ENCODE measurements at regions not wholly inside any gene's neighbourhood (a gene's known extent, or its start where the extent isn't known, plus 50 kb on each side); places are given as distances from the start of the nearest gene placed in this dataset.
"Not testable (repeated sequence)": the region's sequence is repeated elsewhere in the genome, so short reads cannot be mapped to it uniquely, and the experiment has no call there.

DNA sequence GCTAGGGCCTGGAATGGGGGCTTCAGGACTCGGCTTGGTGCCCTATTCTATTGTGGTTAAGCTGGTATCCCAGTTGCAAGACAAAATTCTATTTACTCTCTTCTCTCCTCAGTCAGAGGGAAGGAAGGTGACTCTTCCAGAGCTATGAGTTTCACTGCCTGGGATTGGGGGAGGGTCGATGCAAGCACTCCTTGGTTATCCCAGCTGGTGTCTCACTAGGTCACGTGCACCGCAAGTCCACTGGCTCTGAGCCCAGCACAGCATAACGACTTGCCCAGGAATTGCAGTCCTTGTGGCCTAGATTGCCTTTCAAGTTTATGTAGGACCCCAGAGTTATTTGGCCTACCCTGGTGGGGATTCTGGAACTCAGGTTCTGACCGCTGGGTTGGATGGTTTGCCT lies 958.8 kb downstream of the IGSF11 start:
- no peak for DNase-seq (ENCODE audit: low spot score)

DNA sequence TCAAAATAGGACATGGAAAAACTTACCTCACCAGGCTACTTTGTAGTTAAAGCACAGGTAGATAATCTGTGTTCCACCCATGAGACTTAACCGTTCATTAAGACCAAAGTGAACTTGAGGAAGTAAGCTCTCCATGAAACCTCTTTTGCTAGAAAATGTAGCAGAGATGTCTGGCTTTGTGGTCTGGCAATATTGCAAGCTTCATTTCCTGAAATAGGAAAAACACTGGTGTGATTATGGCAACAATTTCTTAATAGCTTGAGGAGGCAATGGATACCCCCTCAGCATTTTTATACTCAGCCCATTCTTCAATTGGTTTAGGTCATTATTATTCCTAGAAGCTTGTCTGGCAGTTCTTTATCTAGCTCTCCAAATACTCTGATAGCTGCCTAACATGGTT lies 957.3 kb downstream of the IGSF11 start:
- no peak for DNase-seq (ENCODE audit: low spot score)

DNA sequence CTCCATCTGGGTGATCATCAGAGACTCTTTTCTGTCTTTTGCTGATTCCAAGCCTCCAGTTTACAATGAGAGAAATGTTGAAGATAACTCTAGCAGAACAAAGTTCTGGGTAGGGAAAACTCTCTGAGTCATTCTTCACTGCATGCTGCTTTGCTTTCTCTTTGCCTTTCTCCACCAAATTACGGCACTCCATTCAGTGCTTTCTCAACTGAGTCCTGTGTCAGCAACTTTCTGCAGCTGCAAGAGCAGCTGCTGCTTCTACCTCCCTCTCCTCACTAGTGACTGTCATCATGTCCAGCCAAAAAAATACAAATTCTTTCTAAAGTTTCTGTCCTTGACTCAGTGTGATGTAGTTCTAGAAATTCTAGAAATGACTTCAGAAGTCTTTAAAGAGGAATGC lies 953.8 kb downstream of the IGSF11 start:
- no peak for DNase-seq (ENCODE audit: low spot score)

DNA sequence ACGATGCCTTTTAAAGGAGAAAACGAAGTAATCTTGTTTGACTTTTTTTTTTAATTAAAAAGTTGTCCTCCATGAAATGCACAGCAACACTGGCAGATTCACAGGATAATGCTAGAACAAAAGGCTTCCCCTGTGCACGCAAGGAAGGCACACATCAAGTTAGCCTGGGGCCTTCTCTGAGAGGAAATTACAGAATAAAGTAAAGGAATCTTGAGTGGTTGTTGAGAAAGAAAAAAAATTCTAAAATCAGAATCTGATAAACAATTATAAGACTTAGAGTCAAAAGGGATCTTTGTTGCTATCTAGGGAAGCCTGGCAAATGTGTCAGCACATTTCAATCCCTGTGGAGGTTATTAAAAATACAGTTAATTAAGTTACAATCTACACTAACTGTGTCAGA lies 946.0 kb downstream of the IGSF11 start:
- no peak for DNase-seq (ENCODE audit: low spot score)

DNA sequence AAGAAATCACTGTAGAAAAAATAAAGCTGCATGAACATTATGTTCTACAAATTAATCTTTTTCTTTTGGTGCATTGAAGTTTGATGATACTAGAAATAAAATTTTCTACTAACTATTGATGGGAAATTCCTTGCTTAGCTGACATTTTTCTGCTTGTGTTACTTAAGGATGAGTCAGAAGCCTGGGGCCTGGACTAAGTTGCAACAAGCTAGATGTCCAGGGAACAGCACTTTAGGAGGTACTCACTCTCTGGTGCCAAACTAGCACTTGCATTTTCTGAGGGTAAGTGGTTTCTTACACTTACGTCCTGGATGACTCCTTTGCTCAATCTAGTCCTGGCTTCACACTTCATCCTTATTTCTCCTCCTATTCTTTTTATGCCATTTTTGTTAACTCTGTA lies 945.1 kb downstream of the IGSF11 start:
- DNase-seq (ENCODE audit: low spot score): no peak

DNA sequence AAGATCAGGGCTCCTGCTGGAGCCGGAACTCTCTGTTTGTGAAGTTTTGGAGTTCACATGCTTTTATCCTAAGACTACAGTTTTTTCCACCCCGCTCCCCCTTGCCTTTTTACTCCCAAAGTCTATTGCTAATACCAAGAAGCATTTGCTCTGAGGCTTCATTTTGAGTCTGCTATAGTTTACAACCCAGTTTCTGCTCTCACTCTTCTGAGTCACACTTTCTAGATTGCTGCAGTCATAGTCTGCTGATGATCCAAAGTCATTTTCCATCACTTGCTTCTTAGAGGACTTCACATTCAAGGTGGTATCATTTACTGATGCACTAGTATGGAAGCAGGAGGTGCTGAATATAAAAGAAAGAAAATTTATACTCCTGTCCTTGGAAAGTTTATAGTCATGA lies 937.4 kb downstream of the IGSF11 start:
- DNase-seq (ENCODE audit: low spot score): peak; percentile 12

DNA sequence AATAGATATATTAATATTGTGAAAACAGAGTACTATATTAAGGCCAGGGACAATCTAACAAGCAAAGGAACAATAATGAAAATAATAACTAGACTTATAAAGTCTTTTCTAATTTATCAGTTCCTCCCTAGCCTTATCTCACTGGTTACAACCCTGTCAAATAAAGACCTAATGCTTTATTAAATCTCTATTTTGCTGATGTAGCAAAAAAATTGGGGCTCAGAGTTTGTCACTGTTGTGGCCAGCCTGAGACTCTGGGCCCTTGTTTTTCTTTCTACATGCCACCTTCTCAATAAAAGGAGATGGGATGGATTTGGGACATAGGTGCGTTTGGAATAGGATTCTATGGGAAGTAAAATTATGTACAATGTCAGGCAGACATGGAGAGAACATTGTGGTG lies 937.0 kb downstream of the IGSF11 start:
- DNase-seq (ENCODE audit: low spot score): no peak

DNA sequence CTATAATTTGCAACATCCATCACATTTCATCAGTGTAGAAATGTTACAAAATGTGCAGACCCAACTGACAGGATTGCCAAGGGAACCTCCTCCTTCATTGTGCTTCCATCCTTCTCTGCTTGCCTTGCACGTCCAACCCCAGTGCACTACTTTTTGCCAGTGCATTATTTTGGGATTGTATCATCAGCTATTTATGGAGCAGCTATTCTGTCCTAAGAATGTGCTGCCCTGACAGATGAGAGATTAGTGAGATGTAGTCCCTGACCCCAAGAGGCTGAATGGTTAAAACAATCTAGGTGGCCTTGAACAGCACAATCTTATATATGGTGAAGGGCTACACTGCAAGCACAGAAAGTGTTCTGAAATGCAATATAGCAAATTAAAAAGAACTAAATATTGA lies 935.8 kb downstream of the IGSF11 start:
- DNase-seq (ENCODE audit: low spot score): no peak

DNA sequence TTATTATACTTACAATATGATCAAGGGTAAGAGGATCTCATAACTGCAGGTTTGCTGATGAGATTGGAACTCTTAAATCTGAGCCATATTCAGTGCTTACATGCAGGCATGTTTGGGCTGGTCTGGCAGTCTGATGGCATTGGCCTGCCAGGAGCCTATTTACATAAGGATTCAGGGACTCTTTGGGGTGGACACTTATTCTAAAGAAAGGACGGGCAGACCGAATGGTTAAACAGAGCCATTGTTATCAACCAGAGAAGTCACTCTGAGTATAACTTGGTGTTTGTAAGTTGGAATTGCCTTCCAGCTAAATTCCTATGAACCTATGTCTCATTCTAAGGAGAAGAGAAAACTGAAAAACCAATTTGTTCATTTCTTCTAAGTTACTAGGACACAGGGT lies 932.8 kb downstream of the IGSF11 start:
- no peak for DNase-seq (ENCODE audit: low spot score)

DNA sequence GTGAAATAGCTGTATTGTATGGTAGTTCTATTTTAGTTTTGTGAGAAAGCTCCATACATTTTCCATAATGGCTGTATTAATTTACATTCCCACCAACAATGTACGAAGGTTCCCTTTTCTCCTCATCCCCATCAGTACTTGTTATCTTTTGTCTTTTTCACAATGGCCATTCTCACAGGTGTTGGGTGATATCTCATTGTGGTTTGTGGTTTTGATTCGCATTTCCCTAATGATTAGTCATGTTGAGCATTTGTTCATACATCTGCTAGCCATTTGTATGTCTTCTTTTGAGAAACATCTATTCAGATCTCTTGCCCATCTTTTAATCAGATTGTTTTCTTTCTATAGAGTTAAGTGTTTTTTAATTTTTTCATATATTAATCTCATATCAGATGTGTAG lies 931.9 kb downstream of the IGSF11 start:
- DNase-seq (ENCODE audit: low spot score): no peak

DNA sequence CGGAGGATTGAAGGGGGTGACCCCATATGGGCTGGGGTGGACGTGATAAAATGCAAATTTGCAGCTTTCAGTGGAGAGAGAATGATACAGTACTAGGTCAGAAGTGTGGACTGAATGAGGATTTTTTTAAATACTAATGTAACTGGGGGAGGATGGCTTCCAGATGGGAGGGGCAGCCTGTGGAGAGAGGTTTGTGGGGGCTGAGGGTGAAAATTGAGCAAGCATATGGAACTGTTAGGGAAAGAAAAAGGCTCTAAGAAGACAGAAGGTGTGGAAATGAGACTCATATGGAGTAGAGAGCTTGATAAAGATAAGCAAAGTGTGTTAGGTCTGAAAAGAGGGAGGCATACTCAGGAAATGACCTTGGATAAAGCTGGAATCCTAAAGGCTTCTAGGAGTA lies 926.4 kb downstream of the IGSF11 start:
- DNase-seq (ENCODE audit: low spot score): no peak

DNA sequence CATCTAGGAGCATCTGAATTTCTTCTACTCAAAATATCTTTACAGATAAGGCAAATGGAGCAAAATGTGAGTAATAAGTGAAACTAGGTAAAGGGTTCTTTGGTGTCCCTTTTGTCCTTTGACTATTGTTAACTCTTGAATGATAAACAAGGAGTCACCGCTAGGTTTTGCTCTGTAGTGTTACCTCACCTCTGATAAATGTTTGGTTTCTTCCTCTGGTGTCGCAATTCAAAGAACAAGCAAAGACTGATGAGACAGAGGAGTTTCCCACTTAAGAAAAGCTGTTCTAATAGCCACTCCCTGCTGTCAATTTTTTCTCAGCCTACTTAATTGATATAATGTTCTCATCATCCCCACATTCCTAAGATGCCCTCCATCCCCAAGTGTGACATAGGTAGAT lies 925.9 kb downstream of the IGSF11 start:
- DNase-seq (ENCODE audit: low spot score): no peak

DNA sequence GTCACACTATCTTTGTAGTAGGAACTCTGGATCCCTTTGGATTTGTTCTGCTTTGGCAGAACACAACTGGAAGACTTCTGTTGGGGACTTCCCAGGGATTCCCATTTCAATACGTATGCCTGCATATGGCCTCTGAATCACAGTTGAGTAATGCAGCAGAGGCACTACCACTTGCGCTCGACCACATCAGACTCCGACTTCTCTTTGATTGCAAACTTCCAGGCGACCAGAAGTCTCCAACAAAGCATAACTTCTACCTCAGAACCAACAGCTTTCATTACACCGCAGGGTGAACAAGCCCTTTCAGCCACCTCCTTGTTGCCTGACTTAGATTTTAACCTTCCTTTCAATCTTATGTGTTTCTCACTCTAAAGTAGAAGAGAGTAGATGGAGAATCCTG lies 924.4 kb downstream of the IGSF11 start:
- DNase-seq (ENCODE audit: low spot score): peak; percentile 54

DNA sequence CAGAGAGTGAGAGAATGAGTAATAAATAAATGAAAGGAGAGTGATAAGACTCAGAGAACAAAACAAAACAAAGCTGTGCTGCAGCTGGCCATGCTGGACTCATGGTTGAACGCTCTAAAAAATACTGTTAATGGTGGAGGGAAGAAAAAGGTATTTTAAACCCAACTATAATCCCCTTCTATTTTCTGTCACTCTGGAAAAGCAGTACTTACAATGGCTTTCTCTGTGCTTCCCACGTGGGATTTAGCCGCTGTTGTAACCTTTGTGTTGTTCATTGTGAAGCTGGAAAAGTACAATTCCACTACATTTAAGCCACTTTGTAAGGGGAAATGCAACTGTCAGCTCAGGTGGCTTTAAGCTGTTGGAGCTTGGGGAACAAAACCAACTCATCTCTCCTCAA lies 917.7 kb downstream of the IGSF11 start:
- DNase-seq (ENCODE audit: low spot score): no peak

DNA sequence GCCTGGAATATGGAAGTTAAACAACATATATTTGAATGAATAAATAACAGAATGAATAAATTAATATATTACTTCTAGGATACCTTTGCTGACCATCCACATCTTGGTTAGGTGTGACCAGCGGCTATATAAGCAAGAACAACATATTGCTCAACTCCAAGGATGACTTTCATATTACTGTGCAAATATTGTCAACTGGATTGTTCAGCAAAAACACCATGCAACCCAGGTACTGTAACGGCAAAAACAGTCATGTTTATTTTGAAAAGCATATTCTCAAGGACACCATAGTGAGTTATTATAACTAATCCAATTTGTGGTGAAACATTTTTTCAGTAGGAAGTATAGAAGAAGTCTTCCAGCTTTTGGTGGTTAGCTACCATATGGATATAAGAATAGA lies 907.9 kb downstream of the IGSF11 start:
- DNase-seq (ENCODE audit: low spot score): no peak

DNA sequence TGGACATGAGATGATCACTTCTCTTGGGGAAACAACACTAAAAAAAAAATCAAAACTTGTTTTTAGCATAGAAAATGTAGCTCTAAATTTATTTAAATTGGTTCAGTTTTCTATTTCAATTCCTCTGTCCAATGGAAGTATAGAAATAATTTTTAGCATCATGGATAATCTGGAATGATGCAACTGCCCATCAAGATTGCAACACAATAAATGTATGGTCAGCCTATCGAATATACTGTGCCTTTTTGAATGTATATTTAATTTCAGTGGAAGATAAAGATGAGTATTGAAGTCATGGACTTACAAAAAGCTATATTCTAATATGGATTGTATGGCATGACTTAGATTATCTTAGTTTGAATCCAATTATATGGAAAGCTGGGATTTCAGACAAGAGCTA lies 906.7 kb downstream of the IGSF11 start:
- DNase-seq (ENCODE audit: low spot score): no peak

DNA sequence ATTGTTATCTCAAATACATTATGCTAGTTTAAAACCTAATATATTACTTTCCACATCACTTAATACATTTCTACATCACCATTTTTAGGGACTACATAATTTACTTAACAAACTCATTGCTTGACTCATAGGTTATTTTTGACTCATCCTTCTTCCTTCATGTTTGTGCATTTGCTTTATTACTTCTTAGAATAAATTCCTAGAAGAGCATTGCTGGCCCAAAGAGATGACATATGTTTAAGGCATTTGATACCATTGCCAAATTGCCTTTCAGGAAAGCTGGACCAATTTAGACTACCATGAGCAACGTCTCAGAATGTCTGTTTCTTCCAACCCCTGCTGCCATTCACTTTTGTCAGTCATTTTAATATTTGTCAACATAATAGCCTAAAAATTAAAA lies 905.8 kb downstream of the IGSF11 start:
- peak; percentile 48 for DNase-seq (ENCODE audit: low spot score)

DNA sequence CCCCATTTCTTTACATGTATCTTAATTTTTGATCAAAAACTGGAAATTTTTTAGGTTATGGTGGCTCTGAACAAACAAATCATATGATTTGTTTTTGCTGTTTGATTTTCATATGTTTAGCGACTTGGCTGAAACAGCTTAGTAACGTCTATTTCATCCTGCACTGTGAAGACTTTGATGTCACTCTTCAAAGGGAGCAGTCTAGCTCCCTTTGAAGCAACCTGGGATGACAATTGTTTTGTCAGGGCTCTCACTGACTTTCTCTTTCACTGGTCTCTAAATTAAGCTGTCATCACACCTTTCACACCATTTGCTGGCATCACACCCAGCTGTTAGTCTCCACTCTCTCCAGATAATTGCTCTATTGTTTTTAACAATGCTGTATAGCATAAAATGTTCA lies 896.9 kb downstream of the IGSF11 start:
- no peak for DNase-seq (ENCODE audit: low spot score)

DNA sequence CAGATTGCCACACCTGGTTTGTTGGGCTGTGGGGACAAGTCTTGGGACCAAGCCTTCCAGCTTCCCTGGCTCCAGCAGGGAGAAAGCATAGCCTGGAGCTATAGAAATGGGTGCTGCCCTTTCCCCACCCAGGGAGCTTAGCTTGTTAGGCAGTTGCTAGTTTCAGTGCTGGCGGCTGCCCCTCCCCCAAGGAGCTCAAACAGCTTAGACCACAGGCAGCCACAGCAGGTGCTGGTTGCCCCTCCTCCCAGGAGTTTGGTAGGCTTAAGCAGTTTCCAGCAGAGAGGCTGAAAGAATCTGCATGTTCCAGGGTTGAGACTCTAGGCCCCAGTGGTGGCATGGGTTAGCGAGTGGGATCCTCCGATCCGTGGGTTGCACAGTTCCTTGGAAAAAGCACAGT lies 889.7 kb downstream of the IGSF11 start:
- no peak for DNase-seq (ENCODE audit: low spot score)

DNA sequence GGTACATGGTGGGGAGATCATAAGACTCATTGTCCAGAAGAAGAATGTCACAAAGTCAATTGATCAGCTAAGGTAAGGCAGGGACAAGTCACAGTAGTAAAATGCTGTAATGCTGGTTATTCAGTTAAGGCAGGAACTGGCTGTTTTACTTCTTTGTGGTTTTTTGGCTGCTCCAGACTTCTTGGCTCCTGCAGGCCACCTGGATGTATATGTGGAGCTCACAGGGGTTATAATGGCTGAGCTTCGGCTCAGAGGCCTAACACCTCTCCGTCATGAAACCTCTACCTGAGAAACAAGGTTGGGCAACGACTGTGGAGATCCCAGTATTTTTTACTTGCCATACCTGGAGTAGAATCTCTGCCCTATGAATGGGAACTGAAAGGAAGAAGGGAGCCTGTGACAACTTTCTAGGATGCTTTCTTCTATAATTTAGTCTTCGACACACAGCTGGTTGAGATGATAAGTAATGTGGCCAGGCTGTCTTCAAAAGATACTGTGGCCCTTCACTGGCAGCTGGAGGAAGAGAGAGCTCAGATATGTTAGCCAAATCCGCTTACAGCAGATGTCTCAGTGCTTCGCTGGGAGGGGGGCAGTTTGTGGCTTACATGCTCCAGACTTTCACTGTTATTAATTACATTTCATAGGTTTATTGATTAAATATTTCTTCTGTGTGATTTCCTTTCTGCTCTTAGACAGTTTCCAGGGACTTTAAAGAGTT lies 887.8 kb downstream of the IGSF11 start:
- no peak for DNase-seq (ENCODE audit: low spot score)

DNA sequence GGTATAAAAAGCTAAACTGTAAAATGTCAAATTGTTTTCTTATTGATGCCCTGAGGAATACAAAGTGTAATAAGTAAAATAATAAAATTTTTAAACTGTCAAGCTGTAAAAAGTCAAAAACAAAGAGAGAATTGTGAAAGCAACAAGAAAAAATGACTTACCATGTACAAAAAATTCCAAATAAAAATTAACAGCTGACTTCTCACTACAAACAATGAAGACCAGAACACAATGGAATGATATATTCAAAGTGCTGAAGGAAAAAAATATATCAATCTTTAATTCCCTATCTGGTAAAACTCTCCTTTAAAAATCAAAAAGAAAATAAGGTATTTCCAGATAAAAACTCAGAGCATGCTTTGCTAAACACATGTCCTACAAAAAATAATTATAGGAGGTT lies 883.5 kb downstream of the IGSF11 start:
- DNase-seq (ENCODE audit: low spot score): no peak

DNA sequence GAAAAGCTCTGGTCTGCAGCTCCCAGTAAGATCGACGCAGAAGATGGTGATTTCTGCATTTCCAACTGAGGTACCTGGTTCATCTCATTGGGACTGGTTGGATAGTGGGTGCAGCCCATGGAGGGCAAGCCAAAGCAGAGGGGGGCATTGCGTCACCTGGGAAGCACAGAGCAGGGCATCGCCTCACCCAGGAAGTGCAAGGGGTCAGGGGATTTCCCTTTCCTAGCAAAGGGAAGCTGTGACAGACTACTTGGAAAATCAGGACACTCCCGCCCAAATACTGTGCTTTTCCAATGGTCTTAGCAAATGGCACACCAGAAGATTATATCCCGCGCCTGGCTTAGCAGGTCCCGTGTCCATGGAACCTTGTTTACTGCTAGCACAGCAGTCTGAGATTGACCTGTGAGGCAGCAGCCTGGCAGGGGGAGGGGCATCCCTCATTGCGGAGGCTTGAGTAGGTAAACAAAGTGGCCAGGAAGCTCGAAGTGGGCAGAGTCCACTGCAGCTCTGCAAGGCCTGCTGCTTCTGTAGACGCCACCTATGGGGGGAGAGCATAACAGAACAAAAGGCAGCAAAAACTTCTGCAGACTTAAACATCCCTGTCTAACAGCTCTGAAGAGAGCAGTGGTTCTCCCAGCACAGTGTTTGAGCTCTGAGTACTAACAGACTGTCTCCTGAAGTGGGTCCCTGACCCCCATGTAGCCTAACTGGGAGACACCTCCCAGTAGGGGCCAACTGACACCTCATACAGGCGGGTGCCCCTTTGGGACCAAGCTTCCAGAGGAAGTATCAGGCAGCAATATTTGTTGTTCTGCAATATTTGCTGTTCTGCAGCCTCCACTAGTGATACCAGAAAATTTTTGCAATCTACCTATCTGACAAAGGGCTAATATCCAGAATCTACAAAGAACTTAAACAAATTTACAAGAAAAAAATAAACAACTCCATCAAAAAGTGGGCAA lies 871.7 kb downstream of the IGSF11 start:
- not testable (repeated sequence) for DNase-seq (ENCODE audit: low spot score)

DNA sequence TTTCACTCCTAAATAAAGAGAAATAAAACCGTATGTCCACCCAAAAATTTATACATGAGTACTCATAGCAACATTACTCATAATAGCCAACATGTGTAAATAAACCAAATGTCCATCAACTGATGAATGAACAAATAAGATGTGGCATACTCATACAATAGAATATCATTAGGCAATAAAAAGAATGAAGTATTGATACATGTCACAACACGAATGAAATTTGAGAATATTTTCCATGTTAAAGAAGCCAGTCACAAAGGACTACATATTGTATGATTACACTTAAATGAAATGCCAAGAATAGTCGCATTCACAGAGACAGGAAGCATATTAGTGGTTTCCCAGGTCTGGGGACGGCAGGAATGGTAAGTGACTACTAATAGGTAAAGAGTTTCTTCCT lies 869.2 kb downstream of the IGSF11 start:
- no peak for DNase-seq (ENCODE audit: low spot score)

DNA sequence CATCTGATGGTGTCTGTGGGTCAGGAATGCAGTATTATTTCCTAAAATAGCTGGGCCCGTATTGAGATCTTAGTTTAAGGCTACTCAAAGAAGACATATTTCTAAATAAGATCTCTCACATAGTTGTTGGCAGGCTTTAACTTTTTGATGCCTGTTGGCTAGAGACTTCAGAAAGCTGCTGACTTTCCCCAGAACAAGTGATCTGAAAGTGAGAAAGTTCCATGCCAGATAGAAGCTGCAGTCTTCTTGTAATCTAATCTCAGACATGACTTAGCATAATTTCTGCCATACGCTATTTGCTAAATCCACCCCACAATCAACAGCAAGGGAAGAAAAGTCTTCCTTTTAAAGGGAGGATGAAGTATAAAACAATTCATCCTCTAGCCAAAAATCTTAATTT lies 867.1 kb downstream of the IGSF11 start:
- no peak for DNase-seq (ENCODE audit: low spot score)
